Esophagus squamous epithelium (tissue), 5 donors: ENCODE measurements at regions not wholly inside any gene's neighbourhood (a gene's known extent, or its start where the extent isn't known, plus 50 kb on each side); places are given as distances from the start of the nearest gene placed in this dataset.

Source experiments
- DNase-seq: peaks from one replicate; lab custom pipeline; 2025; lab: John Stamatoyannopoulos, UW
- H3K27ac ChIP-seq, 4 donors: fragments of 200-600 bp; sonication (generic); one replicate each; pipeline ENCODE4 v1.5.1; 2016 to 2019; ENCODE audit warnings: mild to moderate bottlenecking in 1 of 4
- H3K27me3 ChIP-seq, 4 donors: fragments of 200-600 bp; sonication (generic); 1 replicate in 3 of 4; 2 replicates in 1 of 4; pipeline versions ENCODE4 v1.5.1 to v1.6.0; 2017 to 2021; ENCODE audit warnings: antibody characterized with exemption in 1 of 4
- H3K36me3 ChIP-seq, 3 donors: fragments of 200-600 bp; sonication (generic); one replicate each; pipeline ENCODE4 v1.5.1; 2016 to 2019
- H3K4me1 ChIP-seq, 3 donors: fragments of 200-600 bp; sonication (generic); one replicate each; pipeline ENCODE4 v1.5.1; 2017 to 2019
- H3K4me3 ChIP-seq, 4 donors: fragments of 200-600 bp; sonication (generic); 1 replicate in 3 of 4; 2 replicates in 1 of 4; pipeline ENCODE4 v1.5.1; 2016 to 2019; ENCODE audit warnings: mild to moderate bottlenecking in 2 of 4, moderate library complexity in 1 of 4
- H3K9me3 ChIP-seq, 3 donors: fragments of 200-600 bp; sonication (generic); one replicate each; pipeline ENCODE4 v1.5.1; 2016 to 2019
- POLR2A ChIP-seq, 4 donors: fragments of 450-650 bp; IDR thresholded peaks; one replicate each; pipeline ENCODE4 v1.6.1; 2017; ENCODE audit warnings: antibody characterized with exemption in 4 of 4, mild to moderate bottlenecking in 4 of 4, moderate library complexity in 3 of 4
- WGBS, 2 donors: methylation state at CpG; one replicate each; pipeline ENCODE4 v1.1.5; 2018; 5-methylcytosine and 5-hydroxymethylcytosine counted together
- intact Hi-C: fragments of 100-400 bp; cut with DNase I; formaldehyde crosslinking; loops from one replicate; pipeline ENCODE4 v1.15.0; 2022
- TF ChIP-seq, protein P1 (sequence below), 6 experiments: fragments of 450-650 bp in 4 of 6; fragments of 200-600 bp in 2 of 6; sonication (generic) in 2 of 6; IDR thresholded peaks; one replicate each; pipeline ENCODE4 v1.5.1; 2016 to 2019; ENCODE audit warnings: antibody characterized with exemption in 6 of 6, mild to moderate bottlenecking in 4 of 6, moderate library complexity in 4 of 6
- donor health status: DM: yes; HTN: yes; CAD: no.

- TF ChIP-seq, protein P1, sequence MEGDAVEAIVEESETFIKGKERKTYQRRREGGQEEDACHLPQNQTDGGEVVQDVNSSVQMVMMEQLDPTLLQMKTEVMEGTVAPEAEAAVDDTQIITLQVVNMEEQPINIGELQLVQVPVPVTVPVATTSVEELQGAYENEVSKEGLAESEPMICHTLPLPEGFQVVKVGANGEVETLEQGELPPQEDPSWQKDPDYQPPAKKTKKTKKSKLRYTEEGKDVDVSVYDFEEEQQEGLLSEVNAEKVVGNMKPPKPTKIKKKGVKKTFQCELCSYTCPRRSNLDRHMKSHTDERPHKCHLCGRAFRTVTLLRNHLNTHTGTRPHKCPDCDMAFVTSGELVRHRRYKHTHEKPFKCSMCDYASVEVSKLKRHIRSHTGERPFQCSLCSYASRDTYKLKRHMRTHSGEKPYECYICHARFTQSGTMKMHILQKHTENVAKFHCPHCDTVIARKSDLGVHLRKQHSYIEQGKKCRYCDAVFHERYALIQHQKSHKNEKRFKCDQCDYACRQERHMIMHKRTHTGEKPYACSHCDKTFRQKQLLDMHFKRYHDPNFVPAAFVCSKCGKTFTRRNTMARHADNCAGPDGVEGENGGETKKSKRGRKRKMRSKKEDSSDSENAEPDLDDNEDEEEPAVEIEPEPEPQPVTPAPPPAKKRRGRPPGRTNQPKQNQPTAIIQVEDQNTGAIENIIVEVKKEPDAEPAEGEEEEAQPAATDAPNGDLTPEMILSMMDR (IDR thresholded peaks at IDR 0.05) = no peak
- TF ChIP-seq POLR2A (IDR thresholded peaks at IDR 0.05) = no peak
- Histone ChIP-seq H3K36me3 (peaks cover 0 to 7% (median 0%) of the 10 kb centered on the region in 3 donors), H3K9me3 (peaks cover 0 to 17% (median 7%) of the 10 kb centered on the region in 3 donors), H3K4me1 (peaks cover 0 to 6% (median 3%) of the 10 kb centered on the region in 3 donors), H3K27me3 (peaks cover 0 to 56% (median 0%) of the 10 kb centered on the region in 4 donors), H3K27ac (no peak overlapping the region), H3K4me3 (no peak overlapping the region)
- intact Hi-C loops = no loop called here
- 81 to 100% methylated on average over 1 to 7 of the region's 18 CpGs for WGBS, 2 donors
- no peak for DNase-seq
Measured at GRCh38 chr16:85181739-85182129, 69.5 kb upstream of the CIBAR2 start.

- H3K9me3 ChIP-seq = peaks cover 0 to 17% (median 7%) of the 10 kb centered on the region in 3 donors
- H3K4me3 ChIP-seq = no peak overlapping the region
- peaks cover 0 to 56% (median 0%) of the 10 kb centered on the region in 4 donors for H3K27me3 ChIP-seq
- WGBS, 2 donors = 79 to 82% methylated on average over 7 of the region's 11 CpGs
- intact Hi-C loops = no loop called here
- DNase-seq = no peak
- peaks cover 0 to under 1% (median 0%) of the 10 kb centered on the region in 3 donors for H3K4me1 ChIP-seq
- TF ChIP-seq POLR2A (IDR thresholded peaks at IDR 0.05) = no peak
- TF ChIP-seq, protein P1 (IDR thresholded peaks at IDR 0.05) = no peak
- no peak overlapping the region for H3K27ac ChIP-seq
- H3K36me3 ChIP-seq = peaks cover 0 to 7% (median 0%) of the 10 kb centered on the region in 3 donors
Measured at GRCh38 chr16:85182286-85182685, 70.0 kb upstream of the CIBAR2 start.

DNA sequence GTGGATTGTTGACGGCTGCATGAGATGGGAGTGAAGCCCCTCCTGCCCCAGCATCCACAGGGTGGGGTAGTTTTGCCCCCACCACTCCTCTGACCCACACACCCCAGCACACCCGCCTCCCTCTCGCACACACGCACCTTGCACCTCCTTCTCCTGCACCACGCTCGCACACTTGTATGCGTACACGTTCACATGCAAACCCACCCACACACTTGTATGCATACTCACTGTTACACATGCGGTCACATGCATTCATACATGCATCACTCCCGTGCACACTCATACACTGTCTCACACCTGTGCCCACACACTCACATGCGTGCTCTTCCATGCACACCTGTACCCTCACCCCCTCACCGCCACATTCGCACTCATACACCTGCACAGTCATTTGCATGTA is 70.5 kb upstream of the CIBAR2 start:
- 86 to 88% methylated on average over 12 to 13 of the region's 13 CpGs for WGBS, 2 donors
- Histone ChIP-seq H3K36me3 (peaks cover 0 to 7% (median 0%) of the 10 kb centered on the region in 3 donors), H3K27me3 (peaks cover 0 to 58% (median 0%) of the 10 kb centered on the region in 4 donors), H3K4me1 (no peaks in the 10 kb centered on the region), H3K27ac (no peak overlapping the region), H3K4me3 (no peak overlapping the region), H3K9me3 (peaks cover 0 to 17% (median 7%) of the 10 kb centered on the region in 3 donors)
- DNase-seq = no peak
- intact Hi-C loops = no loop called here
- TF ChIP-seq POLR2A (IDR thresholded peaks at IDR 0.05) = no peak
- TF ChIP-seq, protein P1 (IDR thresholded peaks at IDR 0.05) = no peak

GRCh38 chr16:85183564-85183963 is 71.3 kb upstream of the CIBAR2 start:
- no peak overlapping the region for H3K4me3 ChIP-seq
- H3K9me3 ChIP-seq = peaks cover 0 to 17% (median 7%) of the 10 kb centered on the region in 3 donors
- H3K27ac ChIP-seq = no peak overlapping the region
- peaks cover 0 to 64% (median 0%) of the 10 kb centered on the region in 4 donors for H3K27me3 ChIP-seq
- DNase-seq = no peak
- H3K36me3 ChIP-seq = peaks cover 0 to 7% (median 0%) of the 10 kb centered on the region in 3 donors
- TF ChIP-seq, protein P1 (IDR thresholded peaks at IDR 0.05) = no peak
- no peak for TF ChIP-seq POLR2A (IDR thresholded peaks at IDR 0.05)
- H3K4me1 ChIP-seq = no peaks in the 10 kb centered on the region
- WGBS, 2 donors = 78 to 87% methylated on average over 3 to 4 of the region's 5 CpGs
- intact Hi-C loops = no loop called here

DNA sequence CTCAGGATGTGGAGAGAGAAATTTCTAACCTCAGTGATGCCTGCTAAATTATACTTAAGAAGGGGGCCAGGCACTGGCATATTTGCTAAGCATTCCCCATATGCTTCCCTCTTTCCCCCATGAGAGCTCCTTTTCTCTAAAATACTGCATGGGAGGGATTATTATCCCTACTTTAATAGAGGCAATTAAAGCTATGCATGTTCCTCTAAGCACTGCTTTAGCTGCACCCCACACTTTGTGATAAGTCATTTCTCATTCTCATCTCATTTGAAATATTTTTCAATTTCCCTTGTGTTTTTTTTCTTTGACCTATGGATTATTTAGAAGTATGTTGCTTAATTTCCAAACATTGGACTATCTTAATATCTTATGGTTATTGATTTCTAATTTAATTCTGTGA is 72.1 kb upstream of the CIBAR2 start:
- H3K27me3 ChIP-seq = peaks cover 0 to 55% (median 0%) of the 10 kb centered on the region in 4 donors
- H3K4me3 ChIP-seq = no peak overlapping the region
- H3K27ac ChIP-seq = no peak overlapping the region
- intact Hi-C loops = no loop called here
- H3K4me1 ChIP-seq = peaks cover 0 to 6% (median 0%) of the 10 kb centered on the region in 3 donors
- TF ChIP-seq POLR2A (IDR thresholded peaks at IDR 0.05) = no peak
- TF ChIP-seq, protein P1 (IDR thresholded peaks at IDR 0.05) = no peak
- peaks cover 0 to 7% (median 0%) of the 10 kb centered on the region in 3 donors for H3K36me3 ChIP-seq
- peaks cover 0 to 19% (median 7%) of the 10 kb centered on the region in 3 donors for H3K9me3 ChIP-seq
- DNase-seq = no peak
